Adrenal gland (tissue), 9 donors: ENCODE measurements at regions not wholly inside any gene's neighbourhood (a gene's known extent, or its start where the extent isn't known, plus 50 kb on each side); places are given as distances from the start of the nearest gene placed in this dataset.

Source experiments
- DNase-seq, 7 donors: peaks; one replicate each; pipeline ENCODE4 v3.0.0-alpha.2; 2019 to 2020
- H3K27ac ChIP-seq, 5 donors: fragments of 200-600 bp; sonication (generic) in 4 of 5; 1 replicate in 3 of 5; 2 replicates in 2 of 5; pipeline versions ENCODE4 v1.5.1 to v1.8.0; 2016 to 2020; ENCODE audit warnings: mild to moderate bottlenecking in 1 of 5
- H3K27me3 ChIP-seq: fragments of 200-600 bp; 2 replicates; pipeline ENCODE4 v1.8.0; 2021
- H3K36me3 ChIP-seq, 2 donors: fragments of 200-600 bp; replicated peaks in 1 of 2; 1 replicate in 1 of 2; 2 replicates in 1 of 2; pipeline versions ENCODE4 v1.5.1 to v1.8.0; 2018 to 2022
- H3K4me1 ChIP-seq, 2 donors: fragments of 200-600 bp; replicated peaks in 1 of 2; 1 replicate in 1 of 2; 2 replicates in 1 of 2; pipeline versions ENCODE4 v1.5.1 to v1.8.0; 2018 to 2021
- H3K4me3 ChIP-seq, 4 donors: fragments of 200-600 bp; sonication (generic) in 3 of 4; one replicate each; pipeline ENCODE4 v1.5.1; 2016 to 2018
- H3K9me3 ChIP-seq, 3 donors: fragments of 200-600 bp; sonication (generic) in 1 of 3; replicated peaks in 1 of 3; 1 replicate in 2 of 3; 2 replicates in 1 of 3; pipeline versions ENCODE4 v1.5.1 to v1.8.0; 2016 to 2021
- CTCF ChIP-seq, 6 experiments: fragments of 450-650 bp in 4 of 6; fragments of 200-600 bp in 2 of 6; sonication (generic) in 1 of 6; IDR thresholded peaks; 1 replicate in 5 of 6; 2 replicates in 1 of 6; pipeline versions ENCODE4 v1.5.1 to v1.8.0; 2016 to 2021; ENCODE audit warnings: antibody characterized with exemption in 6 of 6, mild to moderate bottlenecking in 2 of 6, moderate library complexity in 1 of 6
- POLR2A ChIP-seq, 2 donors: fragments of 450-650 bp; IDR thresholded peaks; one replicate each; pipeline ENCODE4 v1.6.1; 2017; ENCODE audit warnings: antibody characterized with exemption in 2 of 2, mild to moderate bottlenecking in 2 of 2, moderate library complexity in 1 of 2
- WGBS, 4 donors: extraction: QIAGEN DNeasy Blood & Tissue Kit in 2 of 4; methylation state at CpG; one replicate each; pipeline versions ENCODE4 v1.1.5 to v1.1.7; 2013 to 2017; 5-methylcytosine and 5-hydroxymethylcytosine counted together
- intact Hi-C, 2 donors: fragments of 100-400 bp; cut with DNase I; formaldehyde crosslinking; loops; one replicate each; pipeline versions ENCODE4 v1.14.1 to v1.15.0; 2022 to 2023
- donor health status: healthy with polysubstance abuse.
- donor health status: Bipolar disorder and iron deficiency.
- donor health status: DM: yes; HTN: yes; CAD: no.
- donor health status: DM: no; HTN: no; CAD: no.
- donor health status: DM: no; HTN: no; CAD: no.

- no peak for DNase-seq
- Histone ChIP-seq H3K4me1 (no peaks in the 10 kb centered on the region), H3K27me3 (no peaks in the 10 kb centered on the region), H3K4me3 (no peak overlapping the region), H3K36me3 (no peaks in the 10 kb centered on the region), H3K27ac (no peak overlapping the region), H3K9me3 (no peaks in the 10 kb centered on the region)
- intact Hi-C loops: no loop called here
- no peak for TF ChIP-seq POLR2A (IDR thresholded peaks at IDR 0.05)
- TF ChIP-seq CTCF (IDR thresholded peaks at IDR 0.05): no peak
- 84 to 98% (median 86%) methylated on average over 2 of the region's 2 CpGs for WGBS, 4 donors
Measured at GRCh38 chr9:115443890-115444289, 325.9 kb upstream of the TNC start.

DNA sequence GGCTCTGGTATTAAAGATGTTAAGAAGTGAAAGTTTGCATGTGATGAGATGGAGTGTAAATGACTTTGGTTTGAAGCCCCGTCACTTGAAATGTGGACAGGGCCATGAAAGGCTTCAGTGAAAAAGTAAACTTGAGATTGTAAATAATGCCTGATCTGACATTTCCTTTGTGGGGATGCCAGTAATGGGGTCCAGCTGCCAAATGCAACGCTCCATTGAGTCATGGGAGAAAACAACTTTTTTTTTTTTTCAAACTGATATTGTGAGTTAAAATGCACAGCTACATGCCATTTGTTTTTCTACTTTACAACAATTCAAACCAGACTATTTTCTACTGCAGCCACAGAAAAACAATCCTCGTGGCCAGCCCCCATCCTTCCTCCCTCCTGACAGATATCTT lies 327.0 kb upstream of the TNC start:
- TF ChIP-seq POLR2A (IDR thresholded peaks at IDR 0.05) (no peak), CTCF (IDR thresholded peaks at IDR 0.05) (no peak)
- DNase-seq: no peak
- WGBS, 4 donors: 19 to 39% (median 33%) methylated on average over 3 of the region's 3 CpGs
- H3K9me3 ChIP-seq: no peaks in the 10 kb centered on the region
- no peaks in the 10 kb centered on the region for H3K36me3 ChIP-seq
- no peaks in the 10 kb centered on the region for H3K27me3 ChIP-seq
- no peak overlapping the region for H3K27ac ChIP-seq
- no peaks in the 10 kb centered on the region for H3K4me1 ChIP-seq
- intact Hi-C loops: no loop called here
- H3K4me3 ChIP-seq: no peak overlapping the region

- no peaks in the 10 kb centered on the region for H3K9me3 ChIP-seq
- DNase-seq: no peak
- H3K4me3 ChIP-seq: no peak overlapping the region
- no peak overlapping the region for H3K27ac ChIP-seq
- H3K27me3 ChIP-seq: no peaks in the 10 kb centered on the region
- no peak for TF ChIP-seq POLR2A (IDR thresholded peaks at IDR 0.05)
- TF ChIP-seq CTCF (IDR thresholded peaks at IDR 0.05): no peak
- intact Hi-C loops: no loop called here
- H3K4me1 ChIP-seq: no peaks in the 10 kb centered on the region
- H3K36me3 ChIP-seq: no peaks in the 10 kb centered on the region
- 38 to 52% (median 44%) methylated on average over 3 of the region's 3 CpGs for WGBS, 4 donors
Measured at GRCh38 chr9:115445655-115446054, 327.7 kb upstream of the TNC start.

- H3K27me3 ChIP-seq: no peaks in the 10 kb centered on the region
- no peak overlapping the region for H3K4me3 ChIP-seq
- intact Hi-C loops: no loop called here
- peak in 1 of 7 donors; percentile 13 for DNase-seq
- TF ChIP-seq POLR2A (IDR thresholded peaks at IDR 0.05): no peak
- TF ChIP-seq CTCF (IDR thresholded peaks at IDR 0.05): no peak
- no peaks in the 10 kb centered on the region for H3K4me1 ChIP-seq
- H3K9me3 ChIP-seq: no peaks in the 10 kb centered on the region
- H3K27ac ChIP-seq: no peak overlapping the region
- H3K36me3 ChIP-seq: no peaks in the 10 kb centered on the region
Measured at GRCh38 chr9:115456515-115456914, 338.6 kb upstream of the TNC start.
